ENCODE measurements at regions not wholly inside any gene's neighbourhood (a gene's known extent, or its start where the extent isn't known, plus 50 kb on each side); places are given as distances from the start of the nearest gene placed in this dataset.
A peak's percentile ranks its signal among the peaks of the same experiment; 100 is the strongest.
"Not testable (repeated sequence)": the region's sequence is repeated elsewhere in the genome, so short reads cannot be mapped to it uniquely, and the experiment has no call there.

DNA sequence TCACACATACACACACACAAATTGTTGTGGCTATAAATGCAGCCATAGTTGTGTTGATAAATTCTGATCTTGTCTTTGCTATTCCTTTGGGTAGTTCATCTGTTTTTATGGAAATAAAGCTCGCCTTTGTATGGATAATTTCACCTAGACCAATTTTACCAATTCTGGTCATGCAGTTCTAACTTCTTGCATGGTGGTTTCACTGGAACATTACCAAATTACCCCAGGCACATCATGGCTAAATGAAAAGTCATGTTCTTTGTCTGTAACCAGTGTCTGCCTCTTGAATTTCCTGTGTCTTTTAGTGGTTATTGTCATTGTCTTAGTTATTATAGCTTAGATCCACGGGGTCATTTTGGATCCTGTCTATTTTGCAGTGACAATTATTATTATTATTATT lies 50.3 kb upstream of the TMC1 start:
- DNase-seq: no peak

- no peak for DNase-seq
Observed at GRCh38 chr9:72467766-72468738, 53.4 kb upstream of the TMC1 start.

- DNase-seq: no peak
Observed at GRCh38 chr9:72465593-72465984, 55.8 kb upstream of the TMC1 start.

DNA sequence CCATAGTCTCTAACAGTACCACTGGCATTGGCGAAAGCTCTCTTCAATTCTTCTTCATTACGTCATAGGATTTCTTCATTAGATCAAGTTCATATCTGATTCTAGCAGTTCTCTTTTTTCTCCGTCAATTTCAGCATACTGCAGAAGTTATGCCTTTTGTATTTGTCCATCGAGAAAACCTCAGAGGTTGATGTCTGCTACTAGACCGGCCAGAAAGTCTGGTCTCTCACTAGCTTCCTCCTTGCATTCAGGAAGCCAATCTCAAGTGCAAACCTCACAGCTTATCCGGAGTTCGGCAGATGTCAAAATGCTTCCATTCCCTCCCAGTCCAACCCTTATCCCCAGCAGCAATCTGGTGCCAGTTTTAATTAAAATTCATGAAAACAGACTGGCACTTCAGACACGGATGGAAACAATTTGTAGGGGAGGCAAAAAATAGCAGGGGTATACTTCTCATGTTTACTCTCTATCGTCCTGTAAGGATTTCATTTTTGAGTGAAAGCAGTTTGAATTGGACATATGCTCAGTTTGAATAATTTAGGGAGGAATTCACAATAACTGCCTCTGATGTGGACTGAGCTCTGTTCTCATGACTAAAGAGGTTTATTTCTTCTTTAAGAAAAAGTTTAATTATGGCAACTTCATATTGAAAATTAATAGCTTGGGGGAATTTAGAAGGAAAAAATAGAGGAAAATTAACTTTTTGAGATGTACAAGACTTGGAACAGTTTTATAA lies 56.4 kb upstream of the TMC1 start:
- no peak for DNase-seq

DNA sequence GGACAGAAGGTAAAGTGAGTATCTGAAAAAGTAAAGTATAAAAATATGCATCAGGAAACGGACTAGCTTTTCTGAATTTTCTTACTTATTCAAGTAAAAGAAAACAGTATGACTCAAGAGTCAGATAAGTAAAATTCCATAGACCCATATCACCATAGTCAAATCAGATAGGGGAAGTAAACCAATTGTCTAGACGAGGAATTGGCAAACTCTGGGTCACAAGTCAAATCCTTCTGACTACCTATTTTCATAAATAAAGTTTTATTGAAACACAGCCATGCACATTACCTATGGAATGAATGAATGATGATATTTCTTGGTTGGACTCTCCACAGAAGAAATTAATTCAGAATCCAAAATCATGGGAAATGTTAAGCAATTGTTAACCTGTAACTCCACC lies 59.1 kb upstream of the TMC1 start:
- no peak for DNase-seq

GRCh38 chr9:72460342-72461312 lies 60.8 kb upstream of the TMC1 start:
- no peak for DNase-seq

- DNase-seq: no peak
Observed at GRCh38 chr9:72459308-72459707, 62.1 kb upstream of the TMC1 start.

DNA sequence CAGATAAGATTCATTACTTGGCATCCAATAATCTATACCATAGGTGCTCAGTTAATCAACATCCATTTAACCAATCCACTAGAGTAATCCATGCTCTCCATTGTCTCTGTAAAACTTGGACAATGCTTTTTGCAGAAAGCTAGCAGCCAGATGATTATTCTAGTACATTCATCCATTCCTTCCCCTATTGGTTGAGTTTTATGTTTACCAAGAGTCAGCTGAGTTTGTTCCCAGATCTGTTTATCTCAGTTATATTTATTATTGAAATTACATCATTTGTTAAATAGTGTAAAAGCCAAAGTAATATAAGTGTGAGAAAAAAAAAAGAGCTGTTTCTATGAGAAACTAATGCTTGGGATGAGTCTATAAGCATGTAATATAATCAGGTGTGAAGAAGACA lies 63.3 kb upstream of the TMC1 start:
- no peak for DNase-seq

- DNase-seq: no peak
Observed at GRCh38 chr9:72457366-72457765, 64.0 kb upstream of the TMC1 start.

DNA sequence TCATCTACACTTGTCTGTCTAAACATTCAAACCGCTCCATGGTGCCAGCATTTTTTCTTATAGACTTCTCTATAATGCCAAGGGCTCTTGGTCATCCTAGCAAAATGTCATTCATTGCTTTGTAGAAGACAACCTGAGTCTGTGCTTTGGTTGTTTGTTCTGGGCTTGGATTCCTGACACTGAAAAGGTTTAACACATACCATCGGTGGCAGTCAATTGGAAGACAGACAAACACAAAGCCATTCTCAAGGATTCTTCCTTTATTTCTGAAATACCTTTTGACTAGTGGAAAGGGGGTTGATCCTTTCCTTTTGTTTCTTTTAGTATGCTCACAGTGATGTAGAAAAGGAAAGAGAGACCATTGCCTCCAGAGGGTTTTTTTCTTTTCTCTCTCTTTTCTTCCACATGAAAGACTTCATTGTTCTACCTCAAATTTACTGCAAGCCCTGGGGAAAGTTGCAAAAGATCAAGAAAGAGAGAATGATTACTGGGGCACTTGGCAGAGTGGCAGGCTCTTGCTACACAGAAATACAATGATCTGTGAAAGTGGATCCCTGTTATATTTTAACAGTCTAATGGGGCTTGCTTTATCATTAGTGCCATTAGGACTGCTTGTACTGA lies 66.4 kb upstream of the TMC1 start:
- DNase-seq: no peak

DNA sequence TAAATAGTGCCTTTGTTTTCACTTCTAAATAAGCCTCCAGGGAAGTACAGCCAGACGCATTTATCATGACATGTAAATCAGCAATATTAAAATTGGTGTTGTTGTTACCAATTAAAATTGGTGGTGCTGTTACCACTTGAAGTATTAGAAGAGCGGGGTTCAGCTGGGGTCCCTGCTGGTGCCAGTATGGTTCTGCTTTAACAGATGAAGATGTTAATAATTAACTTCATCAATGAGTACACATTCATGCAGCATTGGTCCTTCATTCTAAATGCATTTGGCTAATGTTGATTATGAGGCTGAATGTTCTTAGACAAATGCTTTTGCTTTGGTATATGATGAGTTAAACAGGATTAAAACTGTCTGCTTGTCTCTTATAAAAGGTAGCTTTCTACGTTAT lies 67.6 kb upstream of the TMC1 start:
- peak in 1 of 2 experiments; percentile 24 for DNase-seq

DNA sequence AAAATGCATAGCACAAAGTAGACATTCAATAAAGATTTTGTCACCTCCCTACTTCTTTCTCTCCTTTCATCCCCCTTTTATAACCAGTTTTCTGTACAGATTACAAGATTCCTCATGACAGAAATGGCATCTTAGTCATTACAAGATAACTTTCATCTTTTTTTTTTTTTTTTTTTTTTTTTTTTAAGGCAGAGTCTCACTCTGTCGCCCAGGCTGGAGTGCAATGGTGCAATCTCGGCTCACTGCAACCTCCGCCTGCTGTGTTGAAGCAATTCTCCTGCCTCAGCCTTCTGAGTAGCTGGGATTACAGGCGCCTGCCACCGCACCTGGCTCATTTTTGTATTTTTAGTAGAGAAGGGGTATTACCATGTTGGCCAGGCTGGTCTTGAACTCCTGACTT lies 75.2 kb upstream of the TMC1 start:
- DNase-seq: not testable (repeated sequence)

- DNase-seq: no peak
Observed at GRCh38 chr9:72445306-72445995, 76.0 kb upstream of the TMC1 start.

- DNase-seq: no peak
Observed at GRCh38 chr9:72444435-72444834, 77.0 kb upstream of the TMC1 start.

- no peak for DNase-seq
Observed at GRCh38 chr9:72443855-72444254, 77.6 kb upstream of the TMC1 start.

GRCh38 chr9:72441848-72442607 lies 77.0 kb upstream of the ZFAND5 start:
- no peak for DNase-seq

DNA sequence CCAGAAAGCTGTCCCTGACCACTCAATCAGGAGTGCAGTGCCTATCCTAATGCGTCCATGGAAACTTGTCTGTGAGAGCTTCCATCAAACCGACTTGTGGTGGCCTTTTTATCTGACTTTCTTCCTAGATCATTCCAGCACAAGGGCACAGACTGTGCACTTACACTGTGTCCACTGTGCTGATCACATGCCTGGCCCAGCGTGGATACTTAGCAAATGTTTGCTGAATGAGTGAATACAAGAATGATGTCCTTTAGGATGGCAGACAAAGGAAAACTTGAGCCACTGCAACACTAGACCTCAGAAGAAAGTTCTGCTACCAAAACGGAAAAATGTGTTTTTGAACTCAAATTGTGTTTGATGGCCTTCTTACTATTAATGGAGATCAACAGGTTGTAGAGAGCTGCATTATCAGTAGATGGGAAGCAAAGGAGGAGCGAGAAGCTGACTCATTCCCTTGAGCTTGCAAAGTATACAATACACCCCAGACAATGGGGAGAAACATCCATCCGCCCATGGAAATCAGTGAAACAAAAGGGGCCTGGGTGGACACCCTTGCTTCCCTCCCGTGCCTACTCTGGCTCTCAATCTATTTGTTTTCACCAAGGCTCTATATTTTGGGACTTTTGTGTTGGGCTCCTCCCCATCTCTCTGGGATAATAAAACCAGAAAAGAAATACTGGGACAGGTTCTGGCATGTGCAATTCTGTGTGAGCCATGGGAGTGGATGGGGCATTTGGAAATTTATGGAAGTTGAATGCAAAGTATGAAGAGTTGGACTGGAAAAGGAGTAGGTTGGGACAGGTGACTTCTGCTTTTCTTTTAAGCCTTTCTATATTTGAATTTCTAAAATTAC lies 76.2 kb upstream of the ZFAND5 start:
- no peak for DNase-seq

DNA sequence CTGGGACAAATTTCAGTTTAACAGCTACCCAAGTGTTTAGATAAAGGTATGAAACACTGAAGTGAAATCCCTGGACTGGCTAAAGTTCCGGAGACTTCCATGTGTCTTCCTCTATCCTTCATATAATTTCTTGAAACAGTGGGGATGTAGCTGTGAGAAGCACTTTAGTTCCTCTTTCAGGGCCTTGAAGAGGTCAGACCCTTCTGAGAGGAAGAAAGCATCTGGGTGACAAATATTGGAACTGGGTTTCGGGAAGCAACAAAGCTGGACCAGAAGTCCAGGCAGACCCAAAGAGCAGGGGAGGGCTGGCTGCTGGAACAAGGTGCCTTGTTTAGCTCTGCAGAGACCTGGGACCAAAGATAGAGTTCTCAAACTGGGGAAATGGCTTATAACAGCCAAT lies 75.4 kb upstream of the ZFAND5 start:
- no peak for DNase-seq

DNA sequence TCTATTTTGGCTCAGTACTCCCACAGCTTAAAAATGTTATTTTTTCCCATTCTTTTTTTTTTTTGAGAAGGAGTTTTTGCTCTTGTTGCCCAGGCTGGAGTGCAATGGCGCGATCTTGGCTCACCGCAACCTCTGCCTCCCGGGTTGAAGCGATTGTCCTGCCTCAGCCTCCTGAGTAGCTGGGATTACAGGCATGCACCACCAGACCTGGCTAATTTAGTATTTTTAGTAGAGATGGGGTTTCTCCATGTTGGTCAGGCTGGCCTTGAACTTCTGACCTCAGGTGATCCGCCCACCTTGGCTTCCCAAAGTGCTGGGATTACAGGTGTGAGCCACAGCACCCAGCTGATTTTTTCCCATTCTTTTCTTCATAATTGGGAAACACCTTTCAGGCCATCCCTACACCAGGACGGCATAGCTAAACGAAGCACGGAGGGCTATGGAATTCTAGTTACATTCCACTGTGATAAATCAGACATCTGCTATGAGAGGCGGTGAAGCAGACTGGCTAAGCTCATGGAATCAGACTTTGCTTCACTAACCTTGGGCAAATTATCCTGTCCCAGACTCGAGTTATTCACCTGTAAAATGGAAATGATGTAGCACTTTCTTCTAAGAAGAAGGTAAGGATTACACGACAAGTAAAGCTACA lies 68.7 kb upstream of the ZFAND5 start:
- not testable (repeated sequence) for DNase-seq

Data from NCI-H526 (cell line).